Gastrocnemius medialis (tissue), 4 donors: ENCODE measurements at regions not wholly inside any gene's neighbourhood (a gene's known extent, or its start where the extent isn't known, plus 50 kb on each side); places are given as distances from the start of the nearest gene placed in this dataset.

ENCODE experiments used
- POLR2A ChIP-seq, 2 donors: fragments of 450-650 bp; IDR thresholded peaks; one replicate each; pipeline ENCODE4 v1.6.1; 2017; ENCODE audit warnings: antibody characterized with exemption in 2 of 2, mild to moderate bottlenecking in 2 of 2, moderate library complexity in 2 of 2
- TF ChIP-seq, protein P1 (sequence below), 5 experiments: fragments of 450-650 bp in 3 of 5; fragments of 200-600 bp in 2 of 5; sonication (generic) in 2 of 5; IDR thresholded peaks in 4 of 5; conservative IDR thresholded peaks in 1 of 5; 1 replicate in 4 of 5; 2 replicates in 1 of 5; pipeline ENCODE4 v1.5.1; 2016 to 2019; ENCODE audit warnings: antibody characterized with exemption in 5 of 5, mild to moderate bottlenecking in 3 of 5, moderate library complexity in 3 of 5

DNA sequence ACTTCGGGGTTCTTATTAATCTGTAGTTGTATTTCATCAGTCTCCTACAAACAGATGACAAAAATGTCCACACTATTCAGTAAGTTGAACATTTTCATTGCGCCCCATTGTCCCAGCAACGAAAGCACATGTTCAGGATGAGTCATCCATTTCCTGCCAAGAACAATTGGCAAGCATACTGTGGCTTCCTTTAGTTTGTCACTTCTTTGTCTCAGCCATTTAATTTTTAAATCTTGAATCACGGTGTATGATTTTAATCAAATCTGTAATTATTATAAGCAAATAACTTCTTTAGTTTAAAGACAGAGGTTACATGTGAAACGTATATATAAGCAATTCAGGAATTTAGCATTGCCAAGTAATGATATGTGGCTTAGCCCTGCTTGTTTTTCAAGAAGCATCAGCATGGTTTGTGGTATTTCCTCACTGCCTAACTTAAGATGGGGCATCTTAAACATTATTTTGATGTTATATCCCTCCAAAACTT, 211.3 kb upstream of the KRR1 start:
- TF ChIP-seq, protein P1, sequence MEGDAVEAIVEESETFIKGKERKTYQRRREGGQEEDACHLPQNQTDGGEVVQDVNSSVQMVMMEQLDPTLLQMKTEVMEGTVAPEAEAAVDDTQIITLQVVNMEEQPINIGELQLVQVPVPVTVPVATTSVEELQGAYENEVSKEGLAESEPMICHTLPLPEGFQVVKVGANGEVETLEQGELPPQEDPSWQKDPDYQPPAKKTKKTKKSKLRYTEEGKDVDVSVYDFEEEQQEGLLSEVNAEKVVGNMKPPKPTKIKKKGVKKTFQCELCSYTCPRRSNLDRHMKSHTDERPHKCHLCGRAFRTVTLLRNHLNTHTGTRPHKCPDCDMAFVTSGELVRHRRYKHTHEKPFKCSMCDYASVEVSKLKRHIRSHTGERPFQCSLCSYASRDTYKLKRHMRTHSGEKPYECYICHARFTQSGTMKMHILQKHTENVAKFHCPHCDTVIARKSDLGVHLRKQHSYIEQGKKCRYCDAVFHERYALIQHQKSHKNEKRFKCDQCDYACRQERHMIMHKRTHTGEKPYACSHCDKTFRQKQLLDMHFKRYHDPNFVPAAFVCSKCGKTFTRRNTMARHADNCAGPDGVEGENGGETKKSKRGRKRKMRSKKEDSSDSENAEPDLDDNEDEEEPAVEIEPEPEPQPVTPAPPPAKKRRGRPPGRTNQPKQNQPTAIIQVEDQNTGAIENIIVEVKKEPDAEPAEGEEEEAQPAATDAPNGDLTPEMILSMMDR (IDR thresholded peaks at IDR 0.05 in 4 of 5, conservative IDR thresholded peaks at IDR 0.05 in 1 of 5) = no peak
- TF ChIP-seq POLR2A (IDR thresholded peaks at IDR 0.05) = no peak
